GM23338 (cell line): ENCODE measurements at regions not wholly inside any gene's neighbourhood (a gene's known extent, or its start where the extent isn't known, plus 50 kb on each side); places are given as distances from the start of the nearest gene placed in this dataset.

Source experiments
- CTCF ChIP-seq, 2 experiments: fragments of 200-600 bp in 1 of 2; sonication (generic) in 1 of 2; conservative IDR thresholded peaks; 2 replicates each; pipeline versions ENCODE4 v1.5.1 to v1.6.1; 2016 to 2017; ENCODE audit warnings: antibody characterized with exemption in 2 of 2, low read depth in 2 of 2, mild to moderate bottlenecking in 2 of 2, moderate library complexity in 1 of 2
- EZH2phosphoT487 ChIP-seq: fragments of 200-600 bp; sonication (generic); IDR thresholded peaks from one replicate; pipeline ENCODE4 v1.8.1; 2018; ENCODE audit warnings: antibody characterized with exemption; ENCODE audit not compliant: unreplicated experiment

GRCh38 chr7:42852531-42852930, 59.3 kb downstream of the C7orf25 start:
- TF ChIP-seq CTCF (conservative IDR thresholded peaks at IDR 0.05; ENCODE audit: low read depth in 2 of 2) = no peak
- no peak for TF ChIP-seq EZH2phosphoT487
